Transverse colon (tissue), 3 donors: ENCODE measurements at regions not wholly inside any gene's neighbourhood (a gene's known extent, or its start where the extent isn't known, plus 50 kb on each side); places are given as distances from the start of the nearest gene placed in this dataset.

ENCODE experiments used
- CTCF ChIP-seq, 5 experiments: fragments of 200-600 bp in 3 of 5; fragments of 450-650 bp in 2 of 5; sonication (generic) in 3 of 5; IDR thresholded peaks; 1 replicate in 2 of 5; 2 replicates in 3 of 5; pipeline ENCODE4 v1.5.1; 2016 to 2017; ENCODE audit warnings: antibody characterized with exemption in 5 of 5, inconsistent platforms in 3 of 5, mild to moderate bottlenecking in 2 of 5, moderate library complexity in 1 of 5
- POLR2A ChIP-seq: fragments of 450-650 bp; IDR thresholded peaks from one replicate; pipeline ENCODE4 v1.6.1; 2016; ENCODE audit warnings: antibody characterized with exemption, mild to moderate bottlenecking, moderate library complexity

GRCh38 chr11:43626798-43627197 lies 53.7 kb upstream of the HSD17B12 start:
- TF ChIP-seq CTCF (IDR thresholded peaks at IDR 0.05) = no peak
- no peak for TF ChIP-seq POLR2A
